ENCODE measurements at regions not wholly inside any gene's neighbourhood (a gene's known extent, or its start where the extent isn't known, plus 50 kb on each side); places are given as distances from the start of the nearest gene placed in this dataset.
"Not testable (repeated sequence)": the region's sequence is repeated elsewhere in the genome, so short reads cannot be mapped to it uniquely, and the experiment has no call there.

DNA sequence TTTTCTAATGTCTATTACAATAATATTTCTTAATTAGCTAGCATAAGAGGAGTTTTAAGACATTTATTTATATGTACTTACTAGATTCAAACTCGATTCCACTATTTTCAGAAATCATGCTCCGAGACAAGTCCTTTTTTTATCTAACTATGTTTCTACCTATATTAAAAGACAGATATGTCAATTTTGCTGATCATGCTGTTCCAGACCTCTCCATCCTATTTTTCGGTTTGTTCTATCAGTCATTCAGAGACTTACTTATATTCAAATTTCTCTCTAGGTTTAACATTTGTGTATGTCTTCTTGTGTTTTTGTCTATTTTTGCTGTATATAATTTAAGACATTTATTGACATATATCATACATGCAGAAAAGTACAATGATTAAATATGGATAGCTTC lies 635.5 kb downstream of the ZNF716 start:
- not testable (repeated sequence) for H3K4me3 ChIP-seq (ENCODE audit: low read depth in 1 of 5, low read length in 5 of 5); H3K27ac ChIP-seq (ENCODE audit: low read depth, low read length); H3K27me3 ChIP-seq (ENCODE audit: control insufficient read depth in 5 of 5, insufficient read depth in 4 of 5, low read length in 5 of 5); H3K4me1 ChIP-seq (ENCODE audit: control insufficient read depth in 5 of 5, insufficient read depth in 5 of 5, low read length in 5 of 5); H3K36me3 ChIP-seq (ENCODE audit: control insufficient read depth in 5 of 5, insufficient read depth in 5 of 5, low read length in 5 of 5); H3K9ac ChIP-seq (ENCODE audit: low read length in 5 of 5)
- H3K9me3 ChIP-seq (ENCODE audit: control insufficient read depth in 5 of 5, low read length in 5 of 5): peaks cover 0 to 16% (median 4%) of the 10 kb centered on the region in 5 donors

- no peaks in the 10 kb centered on the region for H3K27me3 ChIP-seq (ENCODE audit: control insufficient read depth in 5 of 5, insufficient read depth in 4 of 5, low read length in 5 of 5)
- H3K36me3 ChIP-seq (ENCODE audit: control insufficient read depth in 5 of 5, insufficient read depth in 5 of 5, low read length in 5 of 5): no peaks in the 10 kb centered on the region
- no peak overlapping the region for H3K27ac ChIP-seq (ENCODE audit: low read depth, low read length)
- no peak overlapping the region for H3K9ac ChIP-seq (ENCODE audit: low read length in 5 of 5)
- H3K9me3 ChIP-seq (ENCODE audit: control insufficient read depth in 5 of 5, low read length in 5 of 5): peaks cover 0 to 16% (median 6%) of the 10 kb centered on the region in 5 donors
- peak overlapping the region in 1 of 5 donors; percentile 10 for H3K4me3 ChIP-seq (ENCODE audit: low read depth in 1 of 5, low read length in 5 of 5)
- no peaks in the 10 kb centered on the region for H3K4me1 ChIP-seq (ENCODE audit: control insufficient read depth in 5 of 5, insufficient read depth in 5 of 5, low read length in 5 of 5)
Observed at GRCh38 chr7:58086461-58086860, 636.5 kb downstream of the ZNF716 start.

- Histone ChIP-seq H3K27me3 (ENCODE audit: control insufficient read depth in 5 of 5, insufficient read depth in 4 of 5, low read length in 5 of 5) (no peaks in the 10 kb centered on the region), H3K4me3 (ENCODE audit: low read depth in 1 of 5, low read length in 5 of 5) (no peak overlapping the region), H3K4me1 (ENCODE audit: control insufficient read depth in 5 of 5, insufficient read depth in 5 of 5, low read length in 5 of 5) (no peaks in the 10 kb centered on the region), H3K36me3 (ENCODE audit: control insufficient read depth in 5 of 5, insufficient read depth in 5 of 5, low read length in 5 of 5) (no peaks in the 10 kb centered on the region), H3K9ac (ENCODE audit: low read length in 5 of 5) (no peak overlapping the region), H3K27ac (ENCODE audit: low read depth, low read length) (no peak overlapping the region), H3K9me3 (ENCODE audit: control insufficient read depth in 5 of 5, low read length in 5 of 5) (peaks cover 0 to 16% (median 6%) of the 10 kb centered on the region in 5 donors)
Observed at GRCh38 chr7:58086871-58087535, 637.0 kb downstream of the ZNF716 start.

- Histone ChIP-seq H3K4me1 (ENCODE audit: control insufficient read depth in 5 of 5, insufficient read depth in 5 of 5, low read length in 5 of 5) (no peaks in the 10 kb centered on the region), H3K9ac (ENCODE audit: low read length in 5 of 5) (no peak overlapping the region), H3K4me3 (ENCODE audit: low read depth in 1 of 5, low read length in 5 of 5) (no peak overlapping the region), H3K27ac (ENCODE audit: low read depth, low read length) (no peak overlapping the region), H3K27me3 (ENCODE audit: control insufficient read depth in 5 of 5, insufficient read depth in 4 of 5, low read length in 5 of 5) (no peaks in the 10 kb centered on the region), H3K36me3 (ENCODE audit: control insufficient read depth in 5 of 5, insufficient read depth in 5 of 5, low read length in 5 of 5) (no peaks in the 10 kb centered on the region), H3K9me3 (ENCODE audit: control insufficient read depth in 5 of 5, low read length in 5 of 5) (peaks cover 0 to 16% (median 6%) of the 10 kb centered on the region in 5 donors)
Observed at GRCh38 chr7:58087536-58088190, 637.7 kb downstream of the ZNF716 start.

DNA sequence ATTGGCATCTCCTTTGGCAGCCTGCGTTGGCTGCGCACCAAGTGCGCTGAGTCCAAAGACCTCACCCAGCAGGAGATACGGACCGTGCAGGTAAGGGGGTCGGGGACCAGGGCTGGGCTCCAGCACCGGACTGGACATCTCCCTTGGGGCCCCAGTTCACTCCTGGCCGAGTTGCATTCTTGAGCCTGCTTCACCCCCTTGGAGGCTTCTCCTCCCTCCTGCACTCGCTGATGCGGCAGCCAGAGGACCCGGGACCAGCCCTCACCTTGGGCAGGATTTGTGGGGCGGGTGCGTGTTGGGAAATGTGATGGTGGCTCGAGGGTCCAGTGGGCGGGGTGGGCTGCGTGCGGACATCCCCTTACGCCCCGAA lies 638.2 kb downstream of the ZNF716 start:
- not testable (repeated sequence) for H3K27me3 ChIP-seq (ENCODE audit: control insufficient read depth in 5 of 5, insufficient read depth in 4 of 5, low read length in 5 of 5); H3K27ac ChIP-seq (ENCODE audit: low read depth, low read length); H3K4me3 ChIP-seq (ENCODE audit: low read depth in 1 of 5, low read length in 5 of 5); H3K36me3 ChIP-seq (ENCODE audit: control insufficient read depth in 5 of 5, insufficient read depth in 5 of 5, low read length in 5 of 5); H3K4me1 ChIP-seq (ENCODE audit: control insufficient read depth in 5 of 5, insufficient read depth in 5 of 5, low read length in 5 of 5); H3K9ac ChIP-seq (ENCODE audit: low read length in 5 of 5)
- peaks cover 0 to 16% (median 6%) of the 10 kb centered on the region in 5 donors for H3K9me3 ChIP-seq (ENCODE audit: control insufficient read depth in 5 of 5, low read length in 5 of 5)

GRCh38 chr7:58091063-58091462 lies 641.1 kb downstream of the ZNF716 start:
- H3K9ac ChIP-seq (ENCODE audit: low read length in 5 of 5); H3K36me3 ChIP-seq (ENCODE audit: control insufficient read depth in 5 of 5, insufficient read depth in 5 of 5, low read length in 5 of 5); H3K4me1 ChIP-seq (ENCODE audit: control insufficient read depth in 5 of 5, insufficient read depth in 5 of 5, low read length in 5 of 5); H3K4me3 ChIP-seq (ENCODE audit: low read depth in 1 of 5, low read length in 5 of 5); H3K27me3 ChIP-seq (ENCODE audit: control insufficient read depth in 5 of 5, insufficient read depth in 4 of 5, low read length in 5 of 5); H3K27ac ChIP-seq (ENCODE audit: low read depth, low read length): not testable (repeated sequence)
- H3K9me3 ChIP-seq (ENCODE audit: control insufficient read depth in 5 of 5, low read length in 5 of 5): peaks cover 0 to 13% (median 6%) of the 10 kb centered on the region in 5 donors
